ENCODE measurements at regions not wholly inside any gene's neighbourhood (a gene's known extent, or its start where the extent isn't known, plus 50 kb on each side); places are given as distances from the start of the nearest gene placed in this dataset.

GRCh38 chr11:70688142-70688541 lies 289.8 kb downstream of the CTTN start:
- H3K27me3 ChIP-seq (ENCODE audit: control insufficient read depth, insufficient read depth, low read length), result no peaks in the 10 kb centered on the region
- H3K9ac ChIP-seq (ENCODE audit: low read depth, low read length), result no peak overlapping the region
- no peaks in the 10 kb centered on the region for H3K4me1 ChIP-seq (ENCODE audit: control insufficient read depth, insufficient read depth, low read length)
- no peak overlapping the region for H3K4me3 ChIP-seq (ENCODE audit: low read depth, low read length)
- H3K36me3 ChIP-seq (ENCODE audit: control insufficient read depth, insufficient read depth, low read length), result no peaks in the 10 kb centered on the region
- no peaks in the 10 kb centered on the region for H3K9me3 ChIP-seq (ENCODE audit: control insufficient read depth, insufficient read depth, low read length)

- no peak overlapping the region for H3K4me3 ChIP-seq (ENCODE audit: low read depth, low read length)
- H3K9me3 ChIP-seq (ENCODE audit: control insufficient read depth, insufficient read depth, low read length), result no peaks in the 10 kb centered on the region
- no peaks in the 10 kb centered on the region for H3K27me3 ChIP-seq (ENCODE audit: control insufficient read depth, insufficient read depth, low read length)
- no peaks in the 10 kb centered on the region for H3K4me1 ChIP-seq (ENCODE audit: control insufficient read depth, insufficient read depth, low read length)
- H3K36me3 ChIP-seq (ENCODE audit: control insufficient read depth, insufficient read depth, low read length), result no peaks in the 10 kb centered on the region
- H3K9ac ChIP-seq (ENCODE audit: low read depth, low read length), result no peak overlapping the region
Measured at GRCh38 chr11:70689764-70690163, 291.4 kb downstream of the CTTN start.

- H3K9me3 ChIP-seq (ENCODE audit: control insufficient read depth, insufficient read depth, low read length), result no peaks in the 10 kb centered on the region
- H3K36me3 ChIP-seq (ENCODE audit: control insufficient read depth, insufficient read depth, low read length), result peaks cover 2% of the 10 kb centered on the region
- no peaks in the 10 kb centered on the region for H3K27me3 ChIP-seq (ENCODE audit: control insufficient read depth, insufficient read depth, low read length)
- no peak overlapping the region for H3K4me3 ChIP-seq (ENCODE audit: low read depth, low read length)
- H3K4me1 ChIP-seq (ENCODE audit: control insufficient read depth, insufficient read depth, low read length), result no peaks in the 10 kb centered on the region
- H3K9ac ChIP-seq (ENCODE audit: low read depth, low read length), result no peak overlapping the region
Measured at GRCh38 chr11:70692131-70692530, 293.8 kb downstream of the CTTN start.

GRCh38 chr11:70694371-70694770 lies 296.0 kb downstream of the CTTN start:
- Histone ChIP-seq H3K27me3 (ENCODE audit: control insufficient read depth, insufficient read depth, low read length) (no peaks in the 10 kb centered on the region), H3K4me3 (ENCODE audit: low read depth, low read length) (no peak overlapping the region), H3K4me1 (ENCODE audit: control insufficient read depth, insufficient read depth, low read length) (no peaks in the 10 kb centered on the region), H3K9me3 (ENCODE audit: control insufficient read depth, insufficient read depth, low read length) (no peaks in the 10 kb centered on the region), H3K9ac (ENCODE audit: low read depth, low read length) (no peak overlapping the region), H3K36me3 (ENCODE audit: control insufficient read depth, insufficient read depth, low read length) (peaks cover 6% of the 10 kb centered on the region)

GRCh38 chr11:70695086-70695960 lies 297.0 kb downstream of the CTTN start:
- Histone ChIP-seq H3K4me3 (ENCODE audit: low read depth, low read length) (no peak overlapping the region), H3K9me3 (ENCODE audit: control insufficient read depth, insufficient read depth, low read length) (no peaks in the 10 kb centered on the region), H3K4me1 (ENCODE audit: control insufficient read depth, insufficient read depth, low read length) (no peaks in the 10 kb centered on the region), H3K36me3 (ENCODE audit: control insufficient read depth, insufficient read depth, low read length) (peaks cover 6% of the 10 kb centered on the region), H3K27me3 (ENCODE audit: control insufficient read depth, insufficient read depth, low read length) (no peaks in the 10 kb centered on the region), H3K9ac (ENCODE audit: low read depth, low read length) (no peak overlapping the region)

- no peaks in the 10 kb centered on the region for H3K27me3 ChIP-seq (ENCODE audit: control insufficient read depth, insufficient read depth, low read length)
- H3K4me3 ChIP-seq (ENCODE audit: low read depth, low read length), result no peak overlapping the region
- H3K4me1 ChIP-seq (ENCODE audit: control insufficient read depth, insufficient read depth, low read length), result no peaks in the 10 kb centered on the region
- no peaks in the 10 kb centered on the region for H3K9me3 ChIP-seq (ENCODE audit: control insufficient read depth, insufficient read depth, low read length)
- no peak overlapping the region for H3K9ac ChIP-seq (ENCODE audit: low read depth, low read length)
- peaks cover 6% of the 10 kb centered on the region for H3K36me3 ChIP-seq (ENCODE audit: control insufficient read depth, insufficient read depth, low read length)
Measured at GRCh38 chr11:70696076-70696475, 297.7 kb downstream of the CTTN start.

GRCh38 chr11:70696564-70696963 lies 298.2 kb downstream of the CTTN start:
- no peaks in the 10 kb centered on the region for H3K4me1 ChIP-seq (ENCODE audit: control insufficient read depth, insufficient read depth, low read length)
- no peaks in the 10 kb centered on the region for H3K9me3 ChIP-seq (ENCODE audit: control insufficient read depth, insufficient read depth, low read length)
- no peak overlapping the region for H3K4me3 ChIP-seq (ENCODE audit: low read depth, low read length)
- peaks cover 6% of the 10 kb centered on the region for H3K36me3 ChIP-seq (ENCODE audit: control insufficient read depth, insufficient read depth, low read length)
- H3K27me3 ChIP-seq (ENCODE audit: control insufficient read depth, insufficient read depth, low read length), result no peaks in the 10 kb centered on the region
- H3K9ac ChIP-seq (ENCODE audit: low read depth, low read length), result no peak overlapping the region

GRCh38 chr11:70697701-70698100 lies 299.4 kb downstream of the CTTN start:
- Histone ChIP-seq H3K4me3 (ENCODE audit: low read depth, low read length) (no peak overlapping the region), H3K9me3 (ENCODE audit: control insufficient read depth, insufficient read depth, low read length) (no peaks in the 10 kb centered on the region), H3K36me3 (ENCODE audit: control insufficient read depth, insufficient read depth, low read length) (peaks cover 6% of the 10 kb centered on the region), H3K9ac (ENCODE audit: low read depth, low read length) (no peak overlapping the region), H3K27me3 (ENCODE audit: control insufficient read depth, insufficient read depth, low read length) (no peaks in the 10 kb centered on the region), H3K4me1 (ENCODE audit: control insufficient read depth, insufficient read depth, low read length) (no peaks in the 10 kb centered on the region)

- Histone ChIP-seq H3K9me3 (ENCODE audit: control insufficient read depth, insufficient read depth, low read length) (no peaks in the 10 kb centered on the region), H3K27me3 (ENCODE audit: control insufficient read depth, insufficient read depth, low read length) (no peaks in the 10 kb centered on the region), H3K4me3 (ENCODE audit: low read depth, low read length) (no peak overlapping the region), H3K9ac (ENCODE audit: low read depth, low read length) (no peak overlapping the region), H3K4me1 (ENCODE audit: control insufficient read depth, insufficient read depth, low read length) (no peaks in the 10 kb centered on the region), H3K36me3 (ENCODE audit: control insufficient read depth, insufficient read depth, low read length) (peaks cover 6% of the 10 kb centered on the region)
Measured at GRCh38 chr11:70698871-70699270, 300.5 kb downstream of the CTTN start.

GRCh38 chr11:70699294-70700221 lies 301.2 kb downstream of the CTTN start:
- Histone ChIP-seq H3K9ac (ENCODE audit: low read depth, low read length) (no peak overlapping the region), H3K9me3 (ENCODE audit: control insufficient read depth, insufficient read depth, low read length) (no peaks in the 10 kb centered on the region), H3K27me3 (ENCODE audit: control insufficient read depth, insufficient read depth, low read length) (no peaks in the 10 kb centered on the region), H3K4me1 (ENCODE audit: control insufficient read depth, insufficient read depth, low read length) (no peaks in the 10 kb centered on the region), H3K4me3 (ENCODE audit: low read depth, low read length) (no peak overlapping the region), H3K36me3 (ENCODE audit: control insufficient read depth, insufficient read depth, low read length) (peaks cover 6% of the 10 kb centered on the region)

- no peaks in the 10 kb centered on the region for H3K9me3 ChIP-seq (ENCODE audit: control insufficient read depth, insufficient read depth, low read length)
- H3K36me3 ChIP-seq (ENCODE audit: control insufficient read depth, insufficient read depth, low read length), result peaks cover 6% of the 10 kb centered on the region
- H3K4me1 ChIP-seq (ENCODE audit: control insufficient read depth, insufficient read depth, low read length), result no peaks in the 10 kb centered on the region
- no peaks in the 10 kb centered on the region for H3K27me3 ChIP-seq (ENCODE audit: control insufficient read depth, insufficient read depth, low read length)
- H3K4me3 ChIP-seq (ENCODE audit: low read depth, low read length), result no peak overlapping the region
- no peak overlapping the region for H3K9ac ChIP-seq (ENCODE audit: low read depth, low read length)
Measured at GRCh38 chr11:70700453-70700852, 302.1 kb downstream of the CTTN start.

Measured in iPS-15b (cell line).